ENCODE measurements at regions not wholly inside any gene's neighbourhood (a gene's known extent, or its start where the extent isn't known, plus 50 kb on each side); places are given as distances from the start of the nearest gene placed in this dataset.

DNA sequence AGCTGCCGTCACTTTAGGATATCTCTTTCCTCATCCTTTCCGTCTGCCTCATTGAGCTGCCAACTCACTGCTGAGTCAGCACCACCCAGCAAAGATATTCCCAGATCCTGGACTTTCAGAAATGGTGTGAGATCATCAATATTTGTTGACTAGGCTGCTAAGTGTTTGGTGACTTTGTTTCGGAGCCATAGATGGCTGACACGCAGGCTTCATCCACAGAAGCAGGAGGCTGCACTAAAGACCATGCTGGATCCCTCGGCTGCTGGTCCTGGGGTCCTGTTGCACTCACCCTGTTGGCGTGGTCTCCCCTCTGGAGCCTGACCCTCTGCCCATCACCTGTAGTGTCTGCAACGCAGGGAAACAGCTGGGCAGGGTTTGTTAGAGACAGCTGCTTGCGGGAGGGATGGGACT, 96.5 kb downstream of the ERMARD start:
- DNase-seq (ENCODE audit: low read depth in 3 of 3, low spot score in 2 of 3), result no peak

DNA sequence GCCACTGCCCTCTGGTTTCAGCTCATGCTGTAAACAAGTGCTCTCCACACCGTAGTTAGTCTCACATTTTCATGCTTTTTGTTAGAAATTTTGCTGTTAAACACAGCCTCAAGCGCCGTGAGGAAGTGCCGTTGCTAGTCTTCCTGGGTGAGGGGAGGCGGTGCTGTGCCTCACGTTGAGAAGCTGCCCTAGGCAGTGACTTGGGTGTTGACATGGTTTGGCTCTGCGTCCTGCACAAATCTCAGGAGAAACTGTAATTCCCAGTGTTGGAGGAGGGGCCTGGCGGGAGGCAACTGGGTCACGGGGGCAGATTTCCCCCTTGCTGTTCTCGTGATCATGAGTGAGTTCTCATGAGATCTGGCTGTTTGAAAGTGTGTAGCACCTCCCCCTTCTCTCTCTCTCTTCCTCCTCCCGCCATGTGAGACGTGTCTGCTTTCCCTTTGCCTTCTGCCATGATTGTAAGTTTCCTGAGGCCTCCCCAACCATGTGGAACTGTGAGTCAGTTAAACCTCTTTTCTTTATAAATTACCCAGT, 95.8 kb downstream of the ERMARD start:
- no peak for DNase-seq (ENCODE audit: low read depth in 3 of 3, low spot score in 2 of 3)

DNA sequence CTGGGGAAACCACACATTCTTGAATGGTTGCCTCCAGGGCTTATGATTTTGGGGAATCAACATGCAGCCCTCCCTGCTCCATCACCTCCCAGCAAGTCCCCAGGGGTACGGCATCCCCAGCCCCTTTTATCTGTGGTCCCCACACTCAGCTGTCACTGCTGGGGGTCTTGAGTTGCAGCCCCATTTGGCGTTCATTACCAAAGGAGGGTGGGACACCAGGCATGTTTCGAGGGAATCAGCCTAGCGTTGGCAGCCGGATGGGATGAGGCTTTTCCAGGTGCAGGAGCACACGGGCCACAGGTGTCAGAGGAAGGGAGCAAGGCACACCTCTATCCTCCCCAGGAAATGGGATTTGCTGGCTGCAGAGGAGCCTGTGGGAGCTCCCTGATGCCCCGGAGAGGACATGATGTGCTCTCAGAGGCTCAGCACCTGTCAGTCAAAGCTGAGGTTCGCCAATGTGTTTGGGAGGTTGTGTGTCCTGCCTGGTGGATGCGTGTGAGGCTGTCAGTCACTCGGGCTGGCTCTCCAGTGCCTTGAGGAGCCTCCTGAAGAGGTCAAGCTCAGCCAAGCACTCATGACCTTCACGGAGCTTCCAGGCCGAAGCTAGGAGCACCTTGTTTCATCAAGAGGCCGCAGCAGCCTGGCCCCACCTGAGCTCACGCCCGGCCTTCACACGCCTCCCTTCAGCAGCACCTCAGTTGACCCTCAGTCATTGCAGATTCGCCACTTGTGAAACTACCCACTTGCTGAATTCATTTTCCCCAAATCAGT, 95.0 kb downstream of the ERMARD start:
- no peak for DNase-seq (ENCODE audit: low read depth in 3 of 3, low spot score in 2 of 3)

DNA sequence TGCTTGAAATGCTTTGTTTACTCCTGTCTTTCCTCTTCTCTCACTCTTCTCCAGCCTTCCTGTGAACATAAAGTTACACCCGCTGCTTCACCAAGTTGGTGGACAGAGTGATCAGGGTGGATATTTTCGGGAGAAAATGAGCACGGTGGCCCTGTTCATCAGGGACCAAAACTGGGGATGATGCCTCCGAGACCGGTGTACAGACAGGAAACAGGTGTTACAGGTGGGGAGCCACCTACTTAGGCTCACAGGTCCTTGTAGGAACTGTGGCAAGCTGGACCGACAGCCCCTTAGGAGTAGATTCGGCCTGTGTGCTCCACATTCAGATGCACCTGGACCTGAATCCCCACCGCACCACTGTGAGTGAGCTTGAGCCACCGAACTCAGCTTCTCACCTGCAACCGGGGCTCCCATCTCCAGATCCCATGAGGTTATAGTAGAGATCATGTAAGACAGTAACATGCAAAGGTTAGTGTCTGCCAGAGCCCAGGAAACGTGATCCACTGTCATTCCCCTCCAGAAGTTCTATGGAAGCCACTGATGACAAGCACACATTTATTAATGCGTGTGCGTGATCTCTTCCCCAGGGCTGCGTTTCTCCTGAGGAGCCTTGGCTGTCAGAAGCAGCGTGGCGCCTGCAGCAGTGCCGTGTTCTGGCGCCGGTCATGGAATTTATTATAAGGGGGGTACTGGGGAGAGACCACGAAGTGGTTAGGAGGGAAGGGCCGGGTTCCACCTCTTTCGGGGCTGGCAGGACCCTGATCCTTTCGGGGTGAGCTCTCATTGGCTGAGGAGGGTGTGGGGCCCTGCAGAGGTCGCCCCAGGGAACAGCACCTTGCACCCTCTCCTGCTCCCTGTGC, 94.2 kb downstream of the ERMARD start:
- no peak for DNase-seq (ENCODE audit: low read depth in 3 of 3, low spot score in 2 of 3)

DNA sequence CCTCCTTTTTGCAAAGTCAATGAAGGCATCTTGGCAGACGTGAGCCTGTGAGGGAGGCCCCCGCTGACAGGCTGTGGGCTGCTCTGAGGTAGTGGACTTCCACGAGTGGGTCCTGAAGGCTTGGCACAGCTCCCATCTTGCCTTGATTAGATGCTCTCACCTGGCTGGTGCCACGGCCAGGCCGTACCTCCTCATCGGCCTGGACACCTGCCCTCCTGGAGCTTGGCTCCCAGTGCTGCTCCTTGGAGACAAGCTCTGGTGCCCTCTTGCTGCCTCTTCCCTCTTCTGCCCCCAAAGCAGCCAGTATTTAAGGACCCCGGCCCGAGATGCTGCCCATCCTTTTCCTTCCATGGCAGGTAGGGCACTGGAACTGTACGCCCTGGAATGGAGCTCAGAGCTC, 93.5 kb downstream of the ERMARD start:
- DNase-seq (ENCODE audit: low read depth in 3 of 3, low spot score in 2 of 3), result no peak

DNA sequence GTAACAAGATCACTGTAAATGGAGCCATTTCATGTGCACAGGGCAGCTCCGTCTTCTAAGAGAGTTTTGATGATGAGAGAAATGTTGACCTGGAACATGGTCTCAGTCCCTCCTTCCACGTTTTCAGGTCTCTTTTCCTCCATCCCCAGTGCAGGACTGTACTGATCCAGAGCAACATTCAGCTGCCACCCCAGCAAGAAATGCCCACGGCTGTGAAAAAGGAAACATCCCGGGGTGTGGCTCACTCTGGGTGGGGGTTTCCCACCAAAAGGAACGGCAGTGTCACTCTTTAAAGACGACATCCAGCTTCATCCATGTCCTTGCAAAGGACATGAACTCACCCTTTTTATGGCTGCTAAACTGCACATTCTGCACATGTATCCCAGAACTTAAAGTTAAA, 92.6 kb downstream of the ERMARD start:
- DNase-seq (ENCODE audit: low read depth in 3 of 3, low spot score in 2 of 3), result no peak

DNA sequence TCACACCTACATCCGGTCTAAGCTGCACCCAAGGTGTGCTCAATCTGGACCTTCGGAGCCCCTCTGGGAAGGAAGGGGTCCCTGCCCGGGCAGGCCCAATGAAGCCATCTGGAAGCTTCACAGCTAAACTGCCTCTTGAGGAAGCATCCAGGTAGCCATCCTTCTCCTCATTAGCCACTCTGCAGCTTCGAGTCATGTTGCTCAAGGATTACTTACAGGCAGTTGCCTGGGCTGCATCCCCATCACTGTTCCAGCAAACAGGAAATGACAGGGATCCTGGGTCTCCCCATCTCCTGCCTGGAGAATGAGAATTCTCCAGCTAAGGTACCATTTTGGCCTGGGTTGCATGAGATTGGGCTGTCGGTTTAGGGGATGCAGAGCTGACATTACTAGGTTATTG, 91.7 kb downstream of the ERMARD start:
- no peak for DNase-seq (ENCODE audit: low read depth in 3 of 3, low spot score in 2 of 3)

DNA sequence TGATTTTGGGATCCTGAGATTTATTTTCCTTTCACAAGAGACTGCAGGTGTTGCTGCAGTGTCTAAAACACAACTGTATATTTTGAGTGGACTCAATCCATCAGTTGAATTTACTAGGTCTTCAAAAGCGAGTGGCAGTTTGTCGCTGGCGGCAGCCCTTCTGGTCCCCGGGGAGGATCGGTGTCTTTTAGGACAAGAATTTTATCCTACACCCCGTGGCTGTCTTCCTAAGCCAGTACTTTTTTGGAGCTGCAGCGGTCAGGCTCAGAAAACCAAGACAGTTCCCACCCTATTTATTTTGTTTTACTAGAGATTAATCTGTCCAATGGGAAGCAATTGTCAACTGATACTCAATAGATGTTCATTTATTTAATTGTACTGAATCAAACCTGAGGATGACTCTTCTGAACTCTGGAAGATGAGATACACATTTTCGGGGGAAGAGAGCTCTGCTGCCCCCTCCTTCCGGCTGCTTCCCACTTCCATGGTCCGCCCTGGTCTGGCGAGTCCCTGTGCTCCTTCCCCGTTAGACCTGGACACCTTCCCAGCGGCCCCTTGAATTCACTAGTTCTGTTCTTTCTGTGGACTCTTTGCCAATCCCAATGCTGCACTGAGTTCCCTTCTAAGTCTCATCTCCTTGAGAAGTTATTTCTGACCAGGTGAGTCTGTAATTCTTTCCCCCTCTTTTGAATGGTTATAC, 90.6 kb downstream of the ERMARD start:
- no peak for DNase-seq (ENCODE audit: low read depth in 3 of 3, low spot score in 2 of 3)

DNA sequence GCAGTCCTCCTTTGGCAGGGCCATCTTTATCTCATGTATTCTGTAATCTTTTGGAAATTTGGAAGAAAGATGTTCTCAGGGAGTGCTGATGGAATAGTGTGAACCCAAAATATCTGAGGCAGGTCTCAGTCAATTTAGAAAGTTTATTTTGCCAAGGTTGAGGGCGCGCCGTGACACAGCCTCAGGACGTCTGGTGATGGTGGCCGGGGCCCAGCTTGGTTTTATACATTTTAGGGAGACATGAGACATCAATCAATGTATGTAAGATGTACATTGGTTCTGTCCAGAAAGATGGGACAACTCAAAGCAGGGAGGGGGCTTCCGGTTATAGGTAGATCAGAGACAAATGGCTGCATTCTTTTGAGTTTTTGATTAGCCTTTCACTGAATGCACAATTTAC, 89.8 kb downstream of the ERMARD start:
- no peak for DNase-seq (ENCODE audit: low read depth in 3 of 3, low spot score in 2 of 3)

DNA sequence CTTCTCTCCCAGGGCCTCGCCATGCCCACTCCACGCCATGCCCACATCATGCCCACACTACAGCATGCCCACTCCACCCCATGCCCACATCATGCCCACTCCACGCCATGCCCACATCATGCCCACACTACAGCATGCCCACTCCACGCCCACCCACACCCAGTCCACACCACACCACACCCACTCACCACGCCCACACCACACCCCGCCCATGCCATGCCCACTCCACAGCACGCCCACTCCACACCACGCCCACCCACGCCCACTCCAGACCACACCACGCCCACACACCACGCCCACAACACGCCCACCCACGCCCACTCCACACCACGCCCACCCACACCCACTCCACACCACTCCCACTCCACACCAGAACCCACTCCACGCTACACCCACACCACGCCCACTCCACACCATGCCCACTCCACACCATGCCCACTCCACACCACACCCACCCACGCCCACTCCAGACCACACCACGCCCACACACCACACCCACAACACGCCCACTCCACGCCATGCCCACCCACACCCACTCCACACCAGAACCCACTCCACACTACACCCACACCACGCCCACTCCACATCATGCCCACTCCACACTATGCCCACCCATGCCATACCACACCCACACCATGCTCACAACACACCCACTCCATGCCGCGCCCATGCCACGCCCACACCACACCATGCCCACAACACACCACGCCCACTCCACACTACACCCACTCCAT, 88.6 kb downstream of the ERMARD start:
- no peak for DNase-seq (ENCODE audit: low read depth in 3 of 3, low spot score in 2 of 3)

DNA sequence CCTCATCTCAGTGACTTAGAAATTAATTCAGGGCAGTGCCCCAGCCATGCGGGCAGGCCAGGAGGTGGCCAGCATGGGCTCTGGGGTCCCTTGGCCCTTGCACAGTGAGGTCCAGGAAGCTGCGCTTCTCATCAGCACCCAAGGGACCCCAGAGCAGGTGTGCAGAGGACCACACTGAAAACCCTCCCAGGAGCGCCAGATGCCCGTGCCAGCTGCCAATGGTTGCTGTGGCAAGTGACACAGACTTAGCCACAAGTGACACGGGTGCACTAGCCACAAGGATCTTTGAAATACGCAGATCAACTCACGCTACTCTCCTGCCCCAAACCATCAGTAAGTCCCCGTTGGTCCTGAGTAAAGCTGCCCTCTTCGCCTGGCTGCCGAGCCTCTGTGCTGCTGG, 88.1 kb downstream of the ERMARD start:
- DNase-seq (ENCODE audit: low read depth in 3 of 3, low spot score in 2 of 3), result no peak

DNA sequence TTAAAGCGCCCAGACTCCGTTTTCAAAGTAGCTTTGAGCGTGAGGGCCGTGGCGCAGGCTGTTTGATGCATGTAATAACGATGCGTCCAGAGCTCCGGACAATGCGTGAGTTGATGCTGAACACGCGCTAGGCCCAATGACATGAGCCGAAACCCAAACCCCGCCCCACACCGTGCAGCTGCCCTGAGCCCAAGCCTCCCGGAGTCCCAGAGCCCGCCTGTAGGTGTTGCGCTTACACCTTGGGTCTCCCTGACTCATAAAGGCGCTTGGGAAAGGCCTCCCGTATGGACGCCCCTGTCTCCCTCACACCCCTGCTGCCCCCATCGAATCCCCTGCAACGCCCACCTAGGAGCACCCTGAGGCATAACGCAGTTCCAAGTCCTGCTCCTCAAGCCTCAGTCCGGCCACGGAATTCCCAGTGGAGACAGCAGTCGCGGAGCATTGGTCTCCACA, 87.6 kb downstream of the ERMARD start:
- no peak for DNase-seq (ENCODE audit: low read depth in 3 of 3, low spot score in 2 of 3)

DNA sequence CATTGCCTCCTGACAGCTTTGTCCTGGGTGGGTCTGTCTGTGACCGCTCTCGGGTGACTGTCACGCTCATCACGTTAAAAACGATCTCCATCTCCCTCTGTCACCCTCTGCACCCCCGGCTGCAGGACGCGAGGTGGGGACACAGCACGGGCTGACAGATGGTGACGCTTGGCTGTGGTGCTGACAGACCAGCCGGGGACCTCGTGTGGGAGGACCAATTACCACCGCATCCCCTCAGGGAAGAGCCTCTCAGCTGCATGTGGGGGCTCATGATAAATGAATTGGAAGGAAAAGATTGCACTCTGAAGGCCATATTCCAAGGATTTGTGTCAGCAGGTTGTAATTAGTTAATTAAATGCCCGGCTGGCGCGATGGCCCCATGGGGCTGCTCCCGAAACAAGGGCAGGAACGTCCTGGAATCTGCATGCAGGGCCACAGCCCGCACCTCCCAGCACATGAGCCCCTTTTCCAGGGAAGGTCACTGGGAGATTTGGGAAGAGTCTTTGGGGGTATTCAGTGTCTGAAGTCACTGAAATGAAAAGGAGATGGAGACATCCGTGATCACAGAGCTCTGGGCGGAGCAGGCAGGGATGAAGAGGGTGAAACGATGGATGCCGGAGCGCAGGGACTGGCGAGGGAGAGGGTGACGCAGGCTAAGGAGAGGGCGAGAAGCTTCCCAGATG, 87.1 kb downstream of the ERMARD start:
- no peak for DNase-seq (ENCODE audit: low read depth in 3 of 3, low spot score in 2 of 3)

DNA sequence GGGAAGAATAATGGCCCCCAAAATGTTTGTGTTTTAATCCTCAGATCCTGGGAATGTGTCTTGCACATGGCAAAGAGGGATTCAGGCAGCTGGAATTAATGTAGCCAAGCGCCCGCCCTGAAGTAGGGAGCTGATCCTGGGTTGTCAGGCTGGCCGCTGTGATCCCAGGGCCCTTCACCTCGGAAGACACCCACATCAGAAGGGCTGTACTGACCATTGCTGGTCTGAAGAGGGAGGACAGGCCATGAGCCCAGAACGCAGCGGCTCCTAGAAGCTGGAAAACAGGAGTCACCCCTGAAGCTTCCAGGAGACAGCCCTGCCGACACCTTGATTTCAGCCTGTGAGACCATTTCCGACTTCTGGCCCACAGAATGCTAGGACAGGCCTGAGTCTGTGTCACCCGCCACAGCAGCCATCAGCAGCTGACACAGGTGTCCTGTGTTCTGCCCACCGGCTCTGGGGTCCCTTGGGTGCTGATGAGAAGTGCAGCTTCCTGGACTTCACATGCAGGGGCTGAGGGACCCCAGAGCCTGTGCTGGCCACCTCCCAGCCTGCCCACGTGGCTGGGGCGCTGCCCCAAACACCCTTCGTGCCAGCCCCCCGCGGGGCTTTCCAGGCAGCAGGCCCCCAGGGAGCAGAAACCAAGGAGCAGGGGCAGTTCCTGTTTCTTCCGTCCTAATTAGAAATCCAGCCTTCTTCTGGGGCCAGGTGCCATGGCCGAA, 86.3 kb downstream of the ERMARD start:
- no peak for DNase-seq (ENCODE audit: low read depth in 3 of 3, low spot score in 2 of 3)

DNA sequence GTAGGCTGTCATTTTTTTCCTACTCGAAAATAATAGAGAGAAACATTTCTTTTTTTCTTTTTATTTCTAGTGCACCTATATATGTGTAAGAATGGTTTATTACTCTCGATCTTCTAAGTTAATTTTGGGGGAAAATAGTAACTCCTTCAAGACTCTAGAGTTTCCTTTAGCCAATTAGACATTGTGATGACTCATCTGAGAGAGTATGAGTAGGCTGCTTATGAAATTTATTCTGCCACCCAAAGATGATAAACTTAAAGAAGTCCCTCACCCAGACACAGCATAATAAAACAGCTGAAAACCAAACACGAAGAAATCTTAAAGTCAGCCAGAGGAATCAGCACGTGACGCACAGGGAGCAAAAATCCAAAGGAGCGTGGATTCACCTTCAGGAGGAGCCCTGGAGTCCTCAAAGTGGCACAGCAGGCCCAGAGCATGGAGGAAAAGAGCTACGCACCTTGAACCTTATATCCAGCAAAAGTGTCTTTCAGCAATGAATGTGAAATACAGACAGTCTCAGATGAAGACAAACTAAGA, 81.9 kb downstream of the ERMARD start:
- DNase-seq (ENCODE audit: low read depth in 3 of 3, low spot score in 2 of 3), result no peak

DNA sequence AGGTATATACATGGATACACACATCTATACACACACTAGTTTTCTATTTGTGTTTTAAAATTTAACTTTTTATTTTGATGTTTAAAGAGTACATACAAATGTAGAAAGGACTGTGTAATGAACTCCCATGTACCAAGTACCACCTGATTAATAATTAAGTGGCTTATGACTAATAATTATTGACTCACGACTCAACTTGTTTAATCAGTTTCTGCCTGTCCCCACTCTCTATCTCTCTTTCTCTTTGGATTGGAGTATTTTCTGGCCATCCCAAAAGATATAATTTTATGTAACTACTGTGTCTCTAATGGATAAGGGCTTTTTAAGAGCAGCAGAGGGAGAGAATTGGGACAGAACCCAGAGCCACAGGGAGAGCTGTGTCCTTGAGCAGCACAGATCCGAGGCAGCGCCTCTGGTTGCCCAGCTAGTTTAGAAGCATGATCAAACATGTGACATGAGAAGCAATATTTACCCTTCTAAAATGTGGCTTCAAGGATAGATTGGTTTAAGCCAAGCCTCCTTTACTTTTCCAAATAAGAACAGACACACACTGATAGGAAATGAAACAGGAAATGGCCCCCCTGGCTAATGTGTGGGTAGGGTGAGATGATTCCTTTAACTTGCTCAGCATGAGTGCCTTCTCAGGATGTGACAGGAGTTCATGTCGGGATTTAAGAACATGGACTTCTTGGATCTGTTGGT, 81.0 kb downstream of the ERMARD start:
- DNase-seq (ENCODE audit: low read depth in 3 of 3, low spot score in 2 of 3), result no peak

DNA sequence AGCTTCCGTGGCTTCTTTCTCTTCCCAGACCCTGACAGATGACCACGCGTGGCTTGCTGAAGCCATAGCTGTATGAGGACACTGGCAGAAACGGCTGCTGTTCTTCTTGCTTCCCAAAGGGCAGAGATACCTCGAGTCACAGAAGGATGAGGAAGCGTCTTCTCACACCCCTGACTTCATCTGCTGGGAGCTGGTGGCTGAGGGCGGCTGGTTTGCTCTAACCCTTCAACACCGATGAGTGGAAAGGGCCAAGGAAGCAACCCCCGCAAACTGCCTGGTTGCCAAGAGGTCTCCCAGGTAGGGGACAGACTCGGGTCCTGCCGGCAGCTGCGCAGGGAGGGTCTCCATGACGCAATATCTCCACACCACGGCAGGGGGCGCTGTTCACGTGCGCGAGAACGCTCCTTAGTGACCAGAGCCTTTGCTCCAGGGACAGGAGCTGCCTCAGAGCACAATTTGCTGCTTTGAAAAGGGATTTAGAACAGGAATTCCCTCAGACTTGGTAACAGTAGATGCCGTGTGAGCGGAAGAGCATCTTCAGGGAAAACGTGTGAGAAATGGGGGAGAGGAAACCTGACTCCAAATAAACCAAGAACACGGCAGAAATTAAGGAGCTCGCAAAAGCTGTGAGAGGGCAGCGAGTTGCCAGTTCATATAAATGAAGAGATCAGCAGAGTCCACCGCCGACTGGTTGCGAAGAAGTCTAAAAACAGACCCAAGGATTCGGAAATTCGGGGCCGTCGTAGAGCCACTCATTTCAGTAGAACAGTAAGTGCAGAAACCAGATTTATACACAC, 80.2 kb downstream of the ERMARD start:
- DNase-seq (ENCODE audit: low read depth in 3 of 3, low spot score in 2 of 3), result peak; percentile 48 to 65 (median 61)
